Astrocyte of the spinal cord (primary cell): ENCODE measurements at regions not wholly inside any gene's neighbourhood (a gene's known extent, or its start where the extent isn't known, plus 50 kb on each side); places are given as distances from the start of the nearest gene placed in this dataset.

Experiments
- DNase-seq: peaks from one replicate; pipeline ENCODE4 v3.0.0; 2011; ENCODE audit warnings: low read depth, low spot score
- H3K4me3 ChIP-seq: 2 replicates; pipeline ENCODE4 v1.5.1; 2011; ENCODE audit warnings: low read depth, mild to moderate bottlenecking, low read length, moderate library complexity
- in situ Hi-C: cut with HindIII; loops from 2 replicates; pipeline ENCODE4 v1.10.0; 2017; ENCODE audit warnings: low sequenced_read_pairs
- TF ChIP-seq, protein P1 (sequence below): IDR thresholded peaks from 2 replicates; pipeline ENCODE4 v1.5.1; 2012; ENCODE audit warnings: low read depth, mild to moderate bottlenecking, low read length, inconsistent platforms

DNA sequence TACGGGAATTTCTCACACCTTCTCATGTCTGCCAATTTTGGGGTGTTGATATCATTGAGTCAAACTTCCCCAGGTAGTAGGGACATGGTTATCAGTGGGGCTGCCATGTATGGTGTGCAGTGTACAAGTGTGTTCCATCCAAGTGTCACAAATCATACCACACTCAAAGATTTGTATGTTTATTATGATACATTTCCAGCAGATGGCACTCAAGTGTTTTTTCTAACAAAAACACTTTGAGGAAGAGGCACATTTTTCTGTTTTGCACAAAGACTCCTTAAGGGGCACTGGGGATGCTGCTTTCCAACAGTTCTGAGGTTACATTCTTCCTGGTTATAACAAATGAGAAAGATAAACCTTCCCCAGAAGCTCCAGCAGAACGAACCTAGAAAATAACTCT is 414.5 kb downstream of the REEP3 start:
- no peak overlapping the region for H3K4me3 ChIP-seq
- in situ Hi-C loops = no loop called here
- DNase-seq = no peak
- TF ChIP-seq, protein P1, sequence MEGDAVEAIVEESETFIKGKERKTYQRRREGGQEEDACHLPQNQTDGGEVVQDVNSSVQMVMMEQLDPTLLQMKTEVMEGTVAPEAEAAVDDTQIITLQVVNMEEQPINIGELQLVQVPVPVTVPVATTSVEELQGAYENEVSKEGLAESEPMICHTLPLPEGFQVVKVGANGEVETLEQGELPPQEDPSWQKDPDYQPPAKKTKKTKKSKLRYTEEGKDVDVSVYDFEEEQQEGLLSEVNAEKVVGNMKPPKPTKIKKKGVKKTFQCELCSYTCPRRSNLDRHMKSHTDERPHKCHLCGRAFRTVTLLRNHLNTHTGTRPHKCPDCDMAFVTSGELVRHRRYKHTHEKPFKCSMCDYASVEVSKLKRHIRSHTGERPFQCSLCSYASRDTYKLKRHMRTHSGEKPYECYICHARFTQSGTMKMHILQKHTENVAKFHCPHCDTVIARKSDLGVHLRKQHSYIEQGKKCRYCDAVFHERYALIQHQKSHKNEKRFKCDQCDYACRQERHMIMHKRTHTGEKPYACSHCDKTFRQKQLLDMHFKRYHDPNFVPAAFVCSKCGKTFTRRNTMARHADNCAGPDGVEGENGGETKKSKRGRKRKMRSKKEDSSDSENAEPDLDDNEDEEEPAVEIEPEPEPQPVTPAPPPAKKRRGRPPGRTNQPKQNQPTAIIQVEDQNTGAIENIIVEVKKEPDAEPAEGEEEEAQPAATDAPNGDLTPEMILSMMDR = no peak

DNA sequence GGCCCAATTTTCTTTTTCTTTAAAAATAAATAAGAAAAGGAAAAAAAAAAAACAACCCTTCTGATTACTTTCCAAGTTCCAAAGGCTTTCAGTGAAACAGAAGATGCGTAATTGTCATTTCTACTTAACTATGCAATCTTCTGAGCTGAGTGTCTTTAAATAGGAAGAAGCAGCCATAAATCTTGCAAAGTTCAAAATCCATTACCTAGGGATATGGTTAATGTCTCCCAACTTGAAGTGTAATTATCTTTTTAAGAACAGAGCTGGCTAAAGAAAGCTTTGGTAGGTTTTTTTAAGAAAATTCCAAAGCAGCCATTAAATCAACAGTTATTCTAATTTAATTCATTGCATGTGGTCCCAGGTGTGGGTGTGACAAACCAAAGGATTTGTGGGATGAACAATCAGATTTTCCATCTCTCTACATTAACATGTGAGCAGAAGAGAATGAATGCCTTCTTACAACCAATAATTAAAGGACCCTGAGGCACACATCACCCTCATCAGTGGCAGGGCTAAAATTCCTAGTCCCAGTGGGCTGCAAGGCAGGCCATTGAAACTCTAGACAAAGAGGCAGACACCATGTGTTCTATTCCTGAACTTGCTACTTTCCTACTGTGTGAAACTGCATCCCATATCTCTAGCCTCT is 419.2 kb downstream of the REEP3 start:
- in situ Hi-C loops = no loop called here
- H3K4me3 ChIP-seq = no peak overlapping the region
- DNase-seq = no peak
- TF ChIP-seq, protein P1 = no peak

DNA sequence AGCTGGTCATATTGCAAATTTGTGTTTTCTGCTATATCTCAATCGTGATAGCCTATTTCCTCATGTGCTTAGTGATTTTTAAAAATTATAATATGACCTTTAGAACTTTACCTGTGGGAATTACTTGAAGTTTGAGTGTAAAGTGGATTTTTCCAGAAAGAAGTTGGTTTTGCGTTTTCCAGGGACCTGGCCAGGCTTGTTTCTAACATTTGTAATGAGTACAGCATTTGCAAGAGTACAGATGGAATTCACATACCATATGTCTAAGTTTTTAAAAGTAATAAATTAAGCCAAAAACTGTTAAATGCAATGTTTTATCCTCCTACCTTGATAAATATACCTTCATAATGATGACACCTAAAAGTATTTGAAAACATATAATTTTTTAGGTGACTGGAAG is 443.2 kb downstream of the REEP3 start:
- in situ Hi-C loops = no loop called here
- no peak overlapping the region for H3K4me3 ChIP-seq
- no peak for DNase-seq
- TF ChIP-seq, protein P1 = no peak

DNA sequence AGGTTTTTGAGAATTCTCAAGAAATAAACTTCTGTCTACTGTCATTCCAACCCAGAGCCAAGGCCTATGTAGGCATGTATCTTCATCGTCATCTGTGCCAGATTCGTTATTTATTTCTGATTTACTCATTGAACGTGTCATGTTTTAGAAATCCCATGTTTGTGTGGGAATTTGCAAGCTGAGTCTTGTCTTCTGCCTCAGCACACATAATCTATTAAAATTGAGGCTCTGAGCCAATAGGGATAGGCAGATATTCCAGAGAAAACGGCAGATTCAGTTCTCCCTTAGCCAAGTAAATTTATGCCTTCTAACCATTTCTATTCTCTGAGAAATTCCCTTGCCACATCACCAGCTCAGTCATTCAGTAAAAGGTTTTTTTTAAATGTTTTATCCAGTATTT is 444.6 kb downstream of the REEP3 start:
- TF ChIP-seq, protein P1 = no peak
- no peak overlapping the region for H3K4me3 ChIP-seq
- in situ Hi-C loops = no loop called here
- DNase-seq = no peak

DNA sequence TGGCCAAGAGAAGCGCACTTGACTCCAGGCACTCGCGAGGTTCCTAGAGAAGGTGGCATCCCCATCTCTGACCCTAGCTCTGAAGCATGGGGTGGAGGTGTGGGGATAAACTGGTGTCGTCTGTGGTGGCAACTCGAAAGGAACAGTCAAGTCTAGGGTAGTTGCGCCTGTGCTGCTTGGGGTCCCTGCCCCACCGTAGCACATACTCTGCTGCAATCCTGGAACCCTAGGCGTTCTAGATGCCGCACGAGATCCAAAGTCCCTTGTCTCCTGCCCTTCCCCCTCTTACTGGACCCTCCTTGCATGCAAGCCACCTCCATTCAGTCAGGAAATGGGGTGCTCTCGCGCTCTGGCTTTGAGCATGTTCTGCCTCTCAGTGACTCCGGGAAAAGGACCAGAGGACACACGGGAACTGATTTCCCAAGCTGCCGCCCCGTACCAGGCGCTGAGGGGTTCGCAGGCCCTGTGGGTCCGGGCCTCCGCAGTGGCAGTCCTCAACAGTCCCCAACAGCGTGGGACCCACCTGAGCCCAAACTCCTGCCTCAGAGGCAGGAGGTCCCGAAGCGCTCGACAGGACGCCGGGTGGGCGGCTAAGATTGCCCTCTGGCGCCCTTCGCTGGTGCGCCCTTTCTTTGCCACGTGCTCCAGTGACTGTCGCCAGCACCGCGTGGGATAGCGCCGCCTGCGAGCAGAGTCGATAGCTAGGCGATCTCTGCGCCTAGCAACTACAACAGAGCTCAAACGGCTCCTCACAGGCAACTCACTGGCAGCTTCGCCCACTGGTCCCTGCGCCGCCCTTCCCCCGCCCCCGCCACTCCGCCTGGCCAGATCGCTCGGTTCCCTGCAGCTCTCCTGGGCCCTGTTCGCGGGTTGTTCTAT is 452.0 kb downstream of the REEP3 start:
- TF ChIP-seq, protein P1 = no peak
- H3K4me3 ChIP-seq = no peak overlapping the region
- in situ Hi-C loops = no loop called here
- DNase-seq = no peak

DNA sequence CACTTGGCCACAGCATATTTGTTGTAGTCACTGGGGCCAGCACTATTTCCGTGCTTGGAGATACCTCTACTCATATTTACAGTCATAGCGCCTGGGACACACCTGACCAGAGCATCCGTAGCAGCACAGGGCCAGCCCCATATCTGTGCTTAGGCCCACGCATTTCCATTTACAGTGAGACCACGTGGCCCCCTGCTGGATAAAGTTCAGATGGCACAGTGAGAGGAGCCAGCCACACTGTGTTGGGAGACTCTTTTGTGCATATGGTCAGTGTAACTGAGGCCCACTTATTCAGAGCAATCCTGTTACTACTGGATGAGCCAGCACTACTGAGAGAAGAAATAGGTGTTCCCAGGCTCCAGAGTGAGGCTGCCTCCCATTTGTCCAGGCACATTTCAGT is 455.3 kb downstream of the REEP3 start:
- in situ Hi-C loops = no loop called here
- TF ChIP-seq, protein P1 = peak; percentile 47
- no peak for DNase-seq
- H3K4me3 ChIP-seq = no peak overlapping the region
